HG03520 (cell line): ENCODE measurements at regions not wholly inside any gene's neighbourhood (a gene's known extent, or its start where the extent isn't known, plus 50 kb on each side); places are given as distances from the start of the nearest gene placed in this dataset.

Source experiments
- ATAC-seq: cut with Tn5 transposase; IDR thresholded peaks from one replicate; pipeline ENCODE4 v1.9.1; 2021; ENCODE audit warnings: mild to moderate bottlenecking, moderate library complexity; ENCODE audit not compliant: unreplicated experiment

DNA sequence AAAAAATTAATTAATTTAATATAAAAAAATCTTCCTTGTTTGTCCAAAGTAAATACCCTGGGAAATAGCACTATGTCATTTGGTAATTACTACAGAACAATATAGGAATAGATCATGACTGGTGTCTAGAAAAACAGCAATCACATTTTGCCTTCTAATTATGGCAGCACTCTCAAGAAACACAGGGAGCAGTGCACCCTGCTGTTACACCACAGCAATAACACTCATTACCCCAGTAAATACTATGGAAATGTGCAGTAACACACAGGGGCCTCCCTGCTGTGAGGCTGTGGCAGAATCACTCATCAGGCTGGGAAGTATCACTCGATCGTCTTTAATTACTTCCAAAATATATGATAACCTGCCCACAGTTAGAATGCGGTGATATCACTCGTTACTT, 646.0 kb downstream of the TUSC7 start:
- peak; percentile 67 for ATAC-seq

DNA sequence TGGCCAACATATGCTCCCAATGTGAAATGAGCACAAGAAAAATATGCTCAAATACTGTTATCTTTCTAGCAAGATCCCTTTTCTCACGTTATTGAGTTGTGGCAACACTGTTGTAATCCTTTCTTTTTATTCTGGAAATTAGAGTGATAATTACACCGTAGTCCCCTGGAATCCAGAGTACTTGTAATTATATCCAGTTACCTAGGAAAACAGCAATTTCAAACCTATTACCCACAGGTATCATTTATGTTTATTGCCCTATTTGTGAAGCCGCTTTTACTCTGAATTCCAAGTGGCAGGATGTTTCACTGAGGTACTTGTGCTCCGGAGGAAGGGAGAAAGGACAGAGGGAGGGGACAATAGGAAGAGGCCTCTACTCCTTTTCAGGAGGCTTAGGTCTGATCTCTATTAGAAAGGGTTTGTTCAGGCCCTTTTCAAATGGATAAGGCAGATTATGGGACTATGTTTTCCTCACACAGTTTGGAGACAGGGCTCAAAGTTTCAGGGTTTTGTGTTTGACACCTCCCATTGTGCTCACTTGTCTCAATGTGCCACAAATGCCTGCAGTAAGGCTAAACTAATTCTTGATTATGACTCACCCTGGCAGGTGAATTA, 646.6 kb downstream of the TUSC7 start:
- ATAC-seq: no peak

DNA sequence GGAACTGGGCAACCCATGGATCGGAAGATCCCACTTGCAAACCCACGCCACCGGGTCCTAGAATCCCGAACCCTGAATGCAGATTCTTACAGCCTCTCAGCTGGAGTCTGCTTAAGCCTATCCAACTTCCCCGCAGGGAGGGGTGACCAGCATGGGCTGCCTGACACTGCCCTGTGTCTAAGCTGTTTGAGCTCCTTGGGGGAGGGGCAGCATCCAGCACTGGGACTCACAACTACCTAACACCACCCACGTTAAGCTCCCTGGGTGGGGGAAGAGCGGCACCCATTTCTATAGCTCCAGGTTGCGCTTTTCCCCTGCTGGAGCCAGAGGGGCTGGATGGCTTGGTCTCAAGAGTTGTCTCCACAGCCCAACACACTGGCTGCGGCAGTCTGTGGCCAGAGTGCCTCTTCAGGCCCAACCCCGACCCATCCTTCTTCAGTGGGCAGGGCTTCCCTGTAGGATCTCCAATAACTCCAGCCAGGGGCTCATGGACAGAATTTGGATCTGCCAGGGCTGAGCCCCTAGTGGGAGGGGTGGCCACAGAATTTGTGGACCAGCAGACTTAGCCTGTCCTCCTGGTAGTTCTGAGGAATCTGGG, 649.2 kb downstream of the TUSC7 start:
- no peak for ATAC-seq

DNA sequence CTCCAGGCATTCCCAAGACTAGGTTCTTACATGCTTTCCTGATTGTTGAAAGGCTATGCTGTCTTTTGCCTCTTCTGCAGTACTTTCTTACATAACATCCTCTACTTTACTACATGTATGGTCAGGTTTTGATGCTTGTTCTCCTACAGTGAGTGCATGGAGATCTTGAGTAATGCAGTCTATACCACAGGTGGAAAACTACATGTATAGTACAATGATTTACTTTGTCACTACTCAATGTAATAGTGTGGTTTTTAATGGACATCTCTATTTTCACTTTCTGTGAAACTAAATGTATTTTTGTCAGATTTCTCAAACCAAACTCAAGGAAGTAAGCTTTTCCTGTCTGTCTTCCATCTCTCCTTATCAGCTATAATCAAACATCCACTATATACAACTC, 657.0 kb downstream of the TUSC7 start:
- no peak for ATAC-seq

GRCh38 chr3:117367861-117368260, 658.3 kb downstream of the TUSC7 start:
- no peak for ATAC-seq

DNA sequence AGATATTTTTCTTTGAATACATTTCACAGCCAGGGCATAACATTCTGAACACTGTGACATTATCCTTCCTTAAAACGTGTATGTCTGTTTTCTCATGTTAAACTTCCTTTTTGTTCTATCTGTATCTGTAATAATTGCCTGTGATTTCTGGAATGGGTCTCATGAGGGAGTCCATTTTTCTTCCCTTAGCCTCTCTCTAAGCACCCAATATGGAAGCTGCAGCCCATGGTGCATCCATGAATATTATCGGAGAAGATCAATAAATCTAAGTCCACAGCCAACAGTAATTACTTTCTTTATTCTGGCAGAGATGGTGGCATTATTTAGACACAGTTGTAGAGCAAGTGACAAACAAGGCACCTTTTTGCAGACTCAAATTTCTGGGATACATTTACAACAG, 671.1 kb downstream of the TUSC7 start:
- ATAC-seq: no peak

DNA sequence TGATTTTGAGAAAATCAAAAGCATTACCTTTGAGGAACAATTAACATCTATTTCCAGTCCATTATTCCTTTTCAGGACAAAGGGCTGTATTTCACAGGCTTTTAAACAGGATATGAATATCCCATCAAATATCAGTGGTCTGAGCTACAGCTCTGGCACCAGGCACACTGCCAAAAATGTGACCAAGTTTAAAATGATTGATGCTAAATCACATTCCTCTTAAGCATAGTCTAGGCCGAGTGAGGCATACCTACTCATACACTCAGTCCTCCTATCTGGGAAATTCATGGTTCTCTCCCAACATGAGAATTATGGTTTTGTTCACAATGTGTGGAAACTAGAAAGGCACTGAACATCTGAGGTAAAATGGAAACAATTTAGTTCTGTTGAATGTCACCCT, 683.5 kb downstream of the TUSC7 start:
- no peak for ATAC-seq

DNA sequence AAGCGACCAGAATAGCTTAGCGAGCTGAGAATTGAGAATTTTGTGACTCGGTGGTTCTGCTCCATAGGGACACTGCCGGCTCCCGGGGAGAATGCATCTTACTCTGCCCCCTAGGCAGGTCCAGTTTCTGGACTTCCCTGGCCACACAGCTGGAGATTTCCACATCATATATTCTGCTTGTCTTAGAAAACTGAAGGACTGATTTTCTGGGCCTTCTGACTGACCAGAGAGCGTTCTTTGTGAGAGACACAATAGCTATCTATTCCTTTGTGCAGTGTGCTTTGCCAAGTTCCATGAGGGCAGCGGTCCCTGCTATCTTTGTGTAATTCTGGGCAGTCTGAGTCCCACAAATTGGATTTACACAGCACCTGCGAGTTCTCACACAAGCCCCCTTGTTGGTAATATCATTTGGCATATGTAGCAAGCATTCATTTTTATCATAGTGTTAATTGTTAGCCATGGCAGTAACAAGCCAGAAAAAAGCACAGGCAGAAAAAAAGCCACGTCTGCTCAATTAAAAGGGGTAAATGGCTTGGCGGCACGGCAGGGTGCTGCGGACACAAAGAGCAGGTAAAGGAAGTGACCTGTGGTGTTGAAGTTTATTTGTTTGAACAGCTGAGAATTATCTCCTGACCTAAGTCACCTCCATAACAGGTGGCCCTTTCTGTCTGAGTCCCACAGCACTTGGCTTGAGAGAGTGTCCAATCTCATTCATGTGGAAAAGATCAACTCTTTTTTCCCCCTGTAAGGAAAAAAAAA, 688.7 kb downstream of the TUSC7 start:
- ATAC-seq: no peak

DNA sequence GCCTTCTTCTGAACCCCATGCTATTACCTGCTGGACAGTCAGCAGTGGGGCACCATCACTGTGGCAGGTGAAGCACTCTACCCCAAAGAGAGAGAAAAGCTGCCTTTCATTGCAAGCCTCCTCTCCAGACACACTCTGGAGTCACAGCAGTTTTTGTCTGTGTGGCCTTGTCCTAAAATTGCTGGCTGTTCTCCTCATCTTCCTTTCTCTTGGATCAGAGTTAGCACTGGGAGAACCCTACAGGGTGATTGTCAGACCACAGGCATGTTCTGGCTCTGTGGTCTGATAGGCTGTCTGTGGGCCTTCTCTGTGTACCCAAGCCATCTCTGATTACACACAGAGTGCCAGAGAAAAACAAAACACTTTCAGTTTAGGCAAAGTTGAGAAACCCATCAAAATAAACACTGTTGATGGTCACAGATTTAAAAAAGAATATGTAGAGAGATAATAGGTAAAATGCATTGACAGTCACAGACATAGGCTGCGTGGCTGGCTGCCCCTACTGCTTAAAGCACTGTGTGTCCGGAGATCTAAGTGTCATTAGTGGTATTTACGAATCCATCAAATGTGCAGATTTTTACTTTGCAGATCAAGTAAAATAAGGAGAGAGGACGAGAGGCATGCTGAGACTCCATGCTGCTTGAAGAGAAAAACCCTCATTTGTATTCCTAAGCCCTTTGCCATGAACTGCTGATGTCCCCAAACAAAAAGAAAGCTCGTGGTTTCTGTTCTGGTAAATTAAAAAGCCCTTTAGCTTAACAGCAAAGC, 689.9 kb downstream of the TUSC7 start:
- no peak for ATAC-seq

GRCh38 chr3:117400303-117400702, 690.7 kb downstream of the TUSC7 start:
- ATAC-seq: no peak

GRCh38 chr3:117404141-117404540, 694.6 kb downstream of the TUSC7 start:
- no peak for ATAC-seq

DNA sequence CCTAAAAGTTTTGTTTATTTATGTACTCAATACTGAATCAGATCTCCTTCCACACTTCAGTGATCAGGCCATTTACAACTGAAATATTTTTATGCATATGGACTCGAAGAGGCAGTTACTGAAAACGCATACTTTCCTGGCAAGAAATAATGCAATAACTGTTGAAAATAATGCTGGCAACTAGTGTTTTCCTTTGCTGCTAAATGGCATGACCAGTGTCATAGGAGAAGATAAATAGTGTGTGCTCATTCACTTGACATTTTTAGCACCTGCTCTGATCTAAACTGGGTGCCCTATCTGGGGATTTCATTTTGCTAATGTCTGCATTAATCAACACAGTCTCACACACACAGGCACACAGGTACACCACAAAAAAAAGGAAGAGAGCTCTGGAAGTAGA, 695.2 kb downstream of the TUSC7 start:
- ATAC-seq: no peak

- ATAC-seq: no peak
Measured at GRCh38 chr3:117405359-117405758, 695.8 kb downstream of the TUSC7 start.

DNA sequence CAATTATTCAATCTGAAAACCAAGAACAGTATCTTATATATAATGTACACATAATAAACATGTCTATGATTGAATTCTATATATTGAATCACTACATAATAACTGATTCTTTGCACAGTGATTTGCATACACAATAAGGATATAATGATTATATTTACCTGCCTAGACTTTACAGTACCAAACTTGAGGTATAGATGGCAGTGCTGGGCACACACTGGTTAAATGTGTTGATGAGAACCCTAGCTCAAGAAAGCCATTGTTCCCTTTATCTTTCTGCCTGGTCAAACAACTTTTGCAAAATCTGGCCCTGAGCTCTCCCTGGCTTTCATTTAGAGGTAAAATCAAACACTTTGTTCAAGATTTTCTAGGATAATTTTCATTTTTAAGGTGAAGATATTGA, 697.7 kb downstream of the TUSC7 start:
- peak; percentile 93 for ATAC-seq

DNA sequence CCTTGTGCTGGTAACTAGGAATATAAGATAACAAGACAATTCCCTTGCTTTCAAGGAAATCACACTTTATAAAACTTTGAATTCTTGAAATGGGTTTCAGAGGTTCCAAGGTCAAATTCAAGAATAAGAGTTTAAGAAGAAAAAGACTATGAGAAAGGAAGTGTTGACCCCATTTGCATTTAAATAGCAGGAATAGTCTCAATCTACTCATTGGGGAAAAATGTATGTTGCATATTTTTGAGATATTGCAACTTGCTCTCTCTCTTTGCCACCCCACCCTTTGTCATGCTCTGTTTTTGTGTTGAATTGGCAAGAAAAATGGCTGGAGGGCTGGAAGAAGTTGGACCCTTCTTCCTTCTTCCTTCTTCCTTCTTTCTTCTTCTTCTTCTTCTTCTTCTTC, 699.2 kb downstream of the TUSC7 start:
- no peak for ATAC-seq

- no peak for ATAC-seq
Measured at GRCh38 chr3:117409256-117409655, 699.7 kb downstream of the TUSC7 start.

GRCh38 chr3:117409701-117410459, 700.3 kb downstream of the TUSC7 start:
- no peak for ATAC-seq

DNA sequence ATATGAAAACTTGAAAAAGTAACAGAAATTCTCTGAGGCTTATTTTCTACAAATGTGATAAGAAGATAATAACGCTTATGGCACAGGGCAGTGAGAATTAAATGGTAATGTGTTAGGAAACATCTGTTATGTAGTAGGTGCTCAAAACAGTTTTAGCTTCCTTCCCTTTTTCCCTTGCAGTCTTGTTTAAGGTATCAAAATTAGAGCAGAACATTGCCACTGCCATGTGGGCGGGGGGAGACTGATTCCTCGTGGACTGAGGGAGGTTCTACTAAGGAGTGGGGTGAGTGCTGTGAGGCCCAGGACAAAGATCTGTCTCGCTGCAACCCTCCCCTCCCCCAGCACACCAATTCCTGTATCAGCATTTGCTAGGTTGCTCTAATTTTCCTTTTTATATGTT, 702.4 kb downstream of the TUSC7 start:
- ATAC-seq: no peak

- no peak for ATAC-seq
Measured at GRCh38 chr3:117417411-117417810, 707.8 kb downstream of the TUSC7 start.

- ATAC-seq: no peak
Measured at GRCh38 chr3:117427081-117427480, 717.5 kb downstream of the TUSC7 start.

DNA sequence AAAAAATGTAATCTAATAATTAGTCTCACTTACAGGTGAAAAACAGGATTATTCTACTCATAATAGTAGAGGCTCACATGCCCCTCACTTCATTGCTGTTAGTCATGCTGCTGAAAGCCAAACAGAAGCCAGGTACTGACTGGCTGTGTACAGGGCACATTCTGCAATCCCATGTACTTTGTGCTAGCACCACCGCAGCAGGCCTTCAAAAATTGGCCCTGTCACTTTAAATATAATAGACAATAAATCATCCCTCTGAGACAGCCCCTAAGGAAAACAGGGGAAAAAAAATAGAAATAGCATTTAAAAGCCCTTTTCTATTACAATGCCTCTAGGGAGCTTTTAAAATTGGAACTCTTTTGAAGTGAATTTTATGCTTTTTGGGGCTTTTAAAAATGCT, 723.8 kb downstream of the TUSC7 start:
- no peak for ATAC-seq
